ENCODE measurements at regions not wholly inside any gene's neighbourhood (a gene's known extent, or its start where the extent isn't known, plus 50 kb on each side); places are given as distances from the start of the nearest gene placed in this dataset.

DNA sequence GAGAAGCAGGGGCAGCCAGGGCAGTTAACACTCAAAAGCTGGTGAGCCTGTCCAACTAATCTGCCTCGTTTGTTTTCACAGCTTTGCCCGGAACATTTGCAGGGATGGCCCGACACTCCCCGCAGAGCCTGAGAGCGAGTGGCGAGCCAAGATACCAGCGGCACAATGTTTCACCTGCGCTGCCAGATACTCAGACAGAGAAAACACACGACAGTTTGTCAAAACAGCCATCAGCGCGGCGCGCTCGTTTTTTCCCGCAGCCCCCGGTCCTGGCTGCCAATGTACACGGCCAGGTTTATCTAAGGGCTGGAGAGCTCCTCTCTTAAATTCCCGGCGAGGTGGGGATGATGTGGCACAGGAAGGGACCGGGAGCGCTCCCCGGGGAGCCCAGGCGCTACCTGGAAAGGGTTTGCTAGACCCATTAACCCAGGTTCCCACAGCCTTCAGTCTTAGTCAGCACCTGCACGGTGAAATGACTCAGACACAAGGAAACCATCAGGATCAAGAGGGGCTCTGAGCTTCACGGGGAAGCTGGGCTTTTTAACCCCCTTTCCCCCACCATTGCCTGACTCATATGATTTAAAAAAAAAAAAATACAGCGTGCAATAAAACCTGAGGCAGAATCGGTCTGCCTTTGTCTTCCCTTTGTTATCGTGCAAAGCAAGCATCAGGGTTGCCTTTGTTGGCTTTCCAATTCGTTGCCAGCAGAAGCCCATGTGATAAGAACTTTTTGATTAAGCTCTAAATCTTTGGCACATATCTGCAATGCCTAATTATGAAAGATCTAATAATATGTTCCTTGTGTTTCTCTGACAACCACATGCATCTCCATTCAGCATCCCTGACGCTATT is 186.2 kb downstream of the EFNB2 start:
- no peak for DNase-seq

DNA sequence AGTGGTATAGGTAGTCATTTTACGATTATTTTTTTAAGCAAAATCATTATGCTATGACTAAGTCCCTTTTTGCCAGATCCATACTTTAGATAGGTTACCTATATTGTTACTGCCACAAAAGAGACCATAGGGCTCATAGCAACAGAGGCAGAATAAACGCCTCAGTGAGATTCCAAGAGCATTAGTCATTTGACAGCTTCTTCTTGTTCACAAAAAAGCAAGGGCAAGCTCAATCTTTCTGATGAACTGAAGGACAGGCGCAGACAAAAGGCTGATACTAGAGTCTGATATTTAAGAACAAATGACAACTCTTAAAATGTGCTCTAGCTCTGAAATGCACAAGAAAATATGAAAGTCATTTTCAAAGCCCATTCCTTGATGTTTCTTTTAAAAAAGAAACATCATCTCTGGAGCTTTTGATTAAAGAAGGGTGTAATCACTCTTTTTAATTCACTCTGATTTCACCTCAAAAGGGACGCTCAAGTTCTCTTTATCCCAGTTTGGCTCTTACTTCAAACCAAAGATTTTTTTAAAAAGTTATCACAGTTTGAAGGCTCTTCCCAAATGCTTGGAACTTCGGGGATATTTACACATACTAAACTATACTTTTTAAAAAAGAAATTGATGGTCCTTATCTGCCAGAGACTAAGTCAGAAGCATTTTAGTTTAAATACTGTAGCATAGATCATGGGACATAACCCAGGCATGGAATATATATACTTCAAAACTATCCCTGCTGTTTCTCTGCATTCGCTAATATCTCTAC is 187.2 kb downstream of the EFNB2 start:
- DNase-seq, result no peak

DNA sequence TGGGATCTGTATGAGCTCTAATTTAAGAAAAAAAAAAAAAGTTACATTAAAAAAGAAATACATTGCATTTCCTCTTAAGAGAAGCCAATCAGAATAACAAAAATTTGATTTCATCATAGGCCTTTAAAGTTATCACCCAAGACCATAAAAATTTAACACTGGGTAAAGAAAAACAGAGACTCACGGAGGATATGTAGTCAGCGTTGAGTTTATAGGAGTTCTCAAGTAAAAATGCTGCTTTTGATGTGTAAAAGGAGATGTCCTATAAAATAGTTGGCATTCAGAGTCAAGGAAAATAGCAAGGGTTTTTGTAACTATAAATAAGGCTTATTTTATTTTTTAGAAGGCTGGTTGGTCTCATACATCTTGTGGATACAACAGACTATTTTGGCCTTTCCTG is 191.1 kb downstream of the EFNB2 start:
- DNase-seq, result no peak

DNA sequence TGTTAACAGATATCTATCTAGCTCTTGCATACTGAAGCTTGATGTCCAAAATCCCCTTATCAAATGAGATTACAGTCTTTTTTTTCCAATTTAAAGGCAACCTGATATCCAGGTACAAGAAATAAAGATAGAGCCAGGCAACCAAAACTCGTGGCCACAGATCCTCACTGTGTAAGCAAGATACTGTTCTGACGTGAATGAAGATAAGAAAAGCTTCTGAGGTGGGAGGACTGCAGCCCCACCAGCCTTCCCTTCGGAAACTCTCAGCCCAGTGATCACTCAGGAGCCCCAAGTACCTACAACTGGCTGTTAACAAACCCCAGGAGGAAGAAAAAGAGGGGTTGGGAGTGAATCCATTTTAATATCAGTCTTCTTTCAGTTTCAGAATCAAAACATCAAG is 191.6 kb downstream of the EFNB2 start:
- no peak for DNase-seq

DNA sequence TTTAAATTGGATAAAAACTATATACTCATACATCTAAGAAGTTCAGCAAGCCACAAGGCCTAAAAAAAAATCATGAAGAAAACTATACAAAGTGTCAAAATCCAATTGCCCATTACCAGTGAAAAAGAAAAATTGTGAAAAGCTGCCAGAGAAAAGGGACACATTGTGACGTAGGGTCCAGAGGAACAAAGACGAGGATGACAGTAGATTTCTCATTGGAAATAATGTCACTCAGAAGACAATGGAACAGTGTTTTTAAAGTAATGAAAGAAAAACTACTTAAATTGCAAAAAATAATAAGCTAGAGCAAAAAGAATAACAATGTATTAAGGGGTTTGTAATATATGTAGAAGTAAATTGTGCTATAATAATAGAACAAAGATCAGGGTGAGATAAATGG is 195.2 kb downstream of the EFNB2 start:
- no peak for DNase-seq

DNA sequence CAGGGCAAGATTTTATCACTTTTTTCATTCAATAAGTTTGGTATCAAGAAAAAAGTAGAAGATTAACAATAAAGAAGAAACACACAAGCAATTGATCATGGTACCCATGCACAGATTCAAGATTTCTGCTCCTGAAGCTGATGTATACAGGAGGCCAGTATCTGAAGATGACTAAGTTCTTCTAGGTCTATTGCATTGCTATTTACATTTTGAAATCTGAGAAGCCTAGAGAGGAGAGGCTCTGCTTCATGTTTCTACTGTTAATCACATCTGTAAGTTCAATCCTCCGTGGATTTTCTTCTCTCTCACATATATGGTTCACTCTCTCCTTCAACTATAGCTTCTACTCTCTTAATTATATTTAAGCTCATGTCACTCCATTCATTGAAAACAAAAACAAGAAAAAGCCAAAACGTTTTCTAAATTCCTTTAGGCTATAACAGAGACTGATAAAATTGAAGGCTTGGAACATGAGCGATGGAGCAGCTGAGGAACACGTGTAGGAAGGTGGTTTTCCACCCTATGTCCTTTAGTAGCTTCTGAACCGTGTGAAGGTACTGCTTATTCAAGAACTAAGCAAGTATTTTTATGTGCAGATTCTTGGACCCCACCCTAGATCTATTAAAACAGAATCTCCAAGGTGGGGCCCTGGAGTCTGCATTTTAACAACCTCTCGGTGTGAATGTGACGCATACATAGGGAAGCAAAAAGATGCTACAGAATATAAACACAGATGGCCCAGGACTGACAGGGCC is 198.2 kb downstream of the EFNB2 start:
- no peak for DNase-seq

DNA sequence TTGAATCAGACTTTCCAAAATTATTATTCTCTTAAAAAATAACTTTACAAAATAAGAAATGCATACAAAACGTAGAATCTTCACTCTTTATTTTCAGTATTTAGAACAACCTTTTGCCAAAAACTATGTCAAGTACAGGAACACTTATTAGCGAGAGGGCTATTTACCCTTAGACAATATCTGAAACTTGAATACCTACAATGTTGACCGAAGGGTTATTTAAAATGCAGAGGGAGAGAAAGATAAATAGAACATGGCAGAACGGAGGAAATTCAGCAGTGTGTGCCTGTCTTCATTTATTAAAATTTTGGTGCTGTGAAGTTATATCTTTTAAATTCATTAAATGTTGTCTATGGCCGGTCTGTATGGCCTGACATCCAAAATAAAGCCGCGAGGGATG is 198.8 kb downstream of the EFNB2 start:
- DNase-seq, result no peak

DNA sequence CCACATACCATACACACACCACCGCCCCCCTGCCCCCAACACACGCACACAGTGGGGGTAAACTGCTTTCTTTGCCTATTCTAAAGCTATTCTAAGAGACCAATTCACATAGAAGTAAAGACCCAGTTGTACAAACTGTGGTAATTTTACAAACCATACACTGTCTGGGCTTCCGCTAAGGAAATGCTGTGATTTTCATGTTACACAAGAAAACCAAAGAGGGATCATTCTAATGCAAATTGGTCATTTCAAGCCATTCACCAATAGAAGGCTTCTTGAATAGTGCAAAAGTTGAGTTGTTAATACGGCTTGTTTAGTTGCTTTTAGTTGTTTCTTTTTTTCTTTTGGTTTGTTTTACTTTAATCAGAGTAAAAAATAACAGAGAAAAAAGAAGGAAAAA is 202.8 kb downstream of the EFNB2 start:
- no peak for DNase-seq

DNA sequence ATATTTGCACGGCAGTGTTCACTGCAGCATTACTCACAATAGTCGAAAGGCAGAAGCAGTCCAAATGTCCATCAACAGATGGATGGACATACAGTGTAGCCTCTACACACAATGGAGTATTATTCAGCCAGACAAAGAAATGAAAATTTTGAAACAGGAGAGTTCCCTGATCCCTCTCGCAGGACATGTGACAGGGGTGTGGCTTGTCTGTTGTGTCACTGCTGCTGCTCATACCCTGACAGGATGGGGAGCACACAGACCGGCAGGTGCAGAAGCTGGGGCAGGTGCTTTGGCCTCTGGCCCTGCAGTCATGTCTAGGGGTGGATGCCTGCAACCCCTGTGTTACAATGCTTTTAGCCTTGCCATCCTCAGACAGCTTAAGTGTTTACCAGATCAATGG is 204.3 kb downstream of the EFNB2 start:
- no peak for DNase-seq

DNA sequence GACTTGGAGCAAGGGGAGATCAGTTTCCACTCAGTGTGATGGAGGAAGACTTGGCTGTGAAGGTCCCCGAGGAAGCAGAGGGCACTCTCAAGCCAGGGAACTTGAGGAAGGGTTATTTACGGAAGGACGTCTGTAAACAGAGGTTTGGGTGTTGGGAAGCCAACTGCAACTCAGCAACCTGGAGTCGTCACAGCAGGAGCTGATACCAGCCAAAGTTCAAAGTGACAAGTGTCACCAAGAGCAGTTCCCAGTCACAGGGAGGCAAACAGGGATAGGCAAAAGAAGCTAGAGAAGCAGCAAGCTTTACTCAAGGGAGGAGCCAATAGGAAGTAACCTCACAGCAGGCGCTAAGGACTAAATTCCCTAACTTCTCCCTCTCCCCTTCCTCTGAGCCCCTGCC is 205.5 kb downstream of the EFNB2 start:
- no peak for DNase-seq

DNA sequence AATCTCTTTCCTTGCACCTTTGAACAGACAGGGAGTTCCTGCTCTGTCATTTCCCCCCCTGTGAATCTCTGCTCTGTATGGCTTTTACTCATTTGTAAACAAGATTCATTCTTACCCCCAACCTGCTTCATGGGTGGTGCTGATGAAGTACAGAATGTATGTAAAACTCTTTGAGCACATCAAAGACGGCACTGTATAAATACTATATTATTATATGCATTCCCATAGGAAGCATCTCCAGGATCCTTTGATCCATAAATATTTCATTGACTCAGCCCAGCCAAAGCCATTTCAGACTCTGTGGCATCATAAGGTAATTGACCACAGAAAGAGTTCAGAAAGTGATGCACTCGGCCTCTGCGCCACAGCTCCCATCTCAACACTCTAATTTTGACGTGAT is 208.7 kb downstream of the EFNB2 start:
- DNase-seq, result no peak

DNA sequence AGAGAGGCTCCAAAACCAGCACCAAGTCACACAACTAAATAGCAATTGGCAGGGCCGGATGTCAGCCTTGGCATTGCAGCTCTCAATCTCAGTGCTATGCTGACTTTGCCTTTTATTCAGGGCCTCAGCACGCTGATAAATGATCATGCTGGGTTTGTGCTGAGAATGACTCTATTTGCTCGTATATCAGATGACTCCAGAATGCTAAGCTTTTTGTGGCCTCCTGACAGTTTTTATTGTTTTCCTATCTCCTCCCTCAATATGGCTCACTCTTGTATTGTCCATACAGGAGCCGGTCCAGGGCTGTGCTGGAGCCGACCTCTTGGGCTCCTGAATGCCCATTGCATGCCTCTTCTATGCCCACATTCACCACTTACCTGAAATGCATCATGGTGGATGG is 211.0 kb downstream of the EFNB2 start:
- no peak for DNase-seq

DNA sequence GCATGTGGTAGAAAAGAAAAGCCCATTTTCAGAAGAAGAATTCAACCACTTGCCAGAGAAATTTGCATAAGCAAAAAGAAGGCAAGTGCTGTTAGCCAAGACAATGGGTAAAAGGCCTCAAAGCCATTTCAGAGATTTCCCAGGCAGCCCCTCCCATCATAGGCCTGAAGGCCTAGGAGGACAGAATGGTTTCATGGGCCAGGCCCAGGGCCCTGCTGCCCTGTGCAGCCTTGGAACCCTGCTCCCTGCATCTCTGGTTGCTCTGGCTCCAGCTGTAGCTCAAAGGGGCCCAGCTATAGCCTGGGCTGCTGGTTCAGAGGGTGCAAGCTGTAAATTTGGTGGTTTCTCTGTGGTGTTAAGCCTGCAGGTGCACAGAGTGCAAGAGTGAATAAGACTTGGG is 212.8 kb downstream of the EFNB2 start:
- DNase-seq, result no peak

DNA sequence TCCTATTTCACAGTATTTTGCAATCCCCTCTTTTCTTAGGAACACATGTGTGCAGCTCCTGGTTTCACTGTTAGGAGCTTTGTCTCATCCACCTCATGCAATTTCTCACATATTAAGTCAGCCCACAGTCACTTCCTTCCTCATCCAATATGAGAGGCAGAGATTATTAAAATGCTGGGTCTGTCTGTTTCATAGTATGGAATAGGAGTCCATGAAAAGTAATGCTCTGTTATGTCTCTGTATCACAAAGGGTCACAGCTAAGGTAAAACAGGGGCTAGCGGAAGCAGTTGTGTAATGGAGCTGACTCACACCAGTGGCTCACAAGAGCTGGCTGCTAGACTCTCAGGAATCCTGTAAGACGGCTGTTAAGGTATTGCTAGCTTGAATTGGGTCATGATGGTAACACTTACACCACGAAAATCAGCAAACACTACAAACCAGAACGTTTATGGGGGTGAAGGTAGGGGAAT is 216.5 kb downstream of the EFNB2 start:
- DNase-seq, result no peak

DNA sequence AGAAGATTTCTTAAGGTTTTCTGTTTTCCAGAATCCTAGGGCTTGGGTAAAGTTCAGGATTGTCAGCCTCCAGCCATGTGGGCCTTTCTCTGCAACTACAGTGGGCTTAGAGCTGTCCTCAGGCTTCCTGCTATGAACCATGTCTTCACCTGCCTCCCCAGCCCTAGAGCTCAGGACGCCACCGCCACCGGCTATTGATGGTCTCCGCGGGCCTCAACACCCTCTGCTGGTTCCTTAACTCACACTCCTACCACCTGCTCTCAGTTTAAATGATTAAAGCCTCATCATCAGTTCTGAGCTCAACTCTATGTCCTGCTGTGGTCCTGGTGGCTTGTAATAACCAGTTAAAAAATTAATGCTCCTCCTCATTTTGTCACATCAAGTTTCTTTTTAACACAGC is 221.0 kb downstream of the EFNB2 start:
- no peak for DNase-seq

DNA sequence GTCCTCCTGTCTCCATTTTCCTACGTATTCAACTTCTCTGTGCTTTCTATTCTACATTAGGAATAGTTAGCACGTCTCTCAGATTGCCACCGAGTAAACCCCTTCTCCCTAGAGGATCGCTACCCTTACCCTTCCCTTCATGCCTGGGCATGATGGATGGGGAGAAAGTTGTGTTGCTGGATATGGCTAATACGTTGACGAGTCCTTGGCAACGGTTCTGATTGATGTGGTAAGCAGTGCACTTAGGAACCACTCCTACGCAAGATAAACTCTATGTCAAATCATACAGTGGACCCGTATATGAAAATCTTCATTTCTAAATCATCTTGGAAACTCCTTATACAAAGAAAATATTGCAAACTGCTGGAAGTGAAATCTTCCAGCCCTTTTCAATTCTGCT is 224.5 kb downstream of the EFNB2 start:
- DNase-seq, result no peak

DNA sequence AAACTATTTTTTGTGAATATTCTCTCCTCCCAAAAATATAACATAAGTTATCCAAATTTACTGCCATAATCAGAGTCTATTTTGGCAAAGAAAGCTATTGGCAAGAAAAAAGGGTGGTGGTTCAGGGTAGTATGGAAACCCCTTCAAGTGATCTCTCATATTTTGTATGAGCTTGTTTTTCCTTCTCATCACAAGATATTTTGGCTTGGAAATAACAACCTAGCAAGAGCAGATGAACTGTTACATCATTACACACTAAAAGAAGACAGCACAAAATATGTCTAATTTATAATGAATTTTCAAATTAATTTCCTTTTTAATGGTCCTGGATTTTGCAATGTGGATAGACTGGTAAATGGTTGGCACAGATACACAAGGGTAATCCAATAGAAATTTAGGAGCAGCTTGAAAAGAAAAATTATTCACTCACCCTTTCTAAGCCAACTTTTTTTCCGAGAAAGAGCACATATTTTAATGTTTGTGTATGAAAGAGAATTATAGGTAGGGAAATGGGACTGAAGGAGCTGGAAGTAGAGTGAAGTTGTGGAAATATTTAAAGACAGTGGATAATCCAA is 225.1 kb downstream of the EFNB2 start:
- no peak for DNase-seq

DNA sequence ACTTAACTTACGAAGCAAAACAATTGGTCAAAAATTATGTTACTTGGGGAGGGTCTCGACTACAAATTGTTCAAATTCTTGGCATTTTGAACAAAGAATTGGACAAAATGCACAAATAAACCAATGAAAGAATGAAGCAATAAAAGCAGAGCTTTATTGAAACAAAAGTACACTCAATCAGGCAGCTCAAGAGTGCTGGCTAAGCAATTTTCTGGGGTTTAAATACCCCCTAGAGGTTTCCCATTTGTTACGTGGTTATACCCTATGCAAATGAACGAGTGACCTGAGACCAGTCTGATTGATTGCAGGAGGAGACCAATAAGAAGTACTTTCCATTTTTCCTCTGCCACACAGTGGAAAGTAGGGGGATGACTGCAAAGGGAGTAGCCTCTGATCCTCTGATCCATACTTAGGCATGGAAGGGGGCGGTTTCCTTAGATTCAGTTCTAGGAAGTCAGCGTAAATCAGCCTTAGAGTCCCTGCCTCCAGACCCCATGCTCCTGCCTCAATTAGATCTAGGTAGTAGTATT is 228.6 kb downstream of the EFNB2 start:
- no peak for DNase-seq

DNA sequence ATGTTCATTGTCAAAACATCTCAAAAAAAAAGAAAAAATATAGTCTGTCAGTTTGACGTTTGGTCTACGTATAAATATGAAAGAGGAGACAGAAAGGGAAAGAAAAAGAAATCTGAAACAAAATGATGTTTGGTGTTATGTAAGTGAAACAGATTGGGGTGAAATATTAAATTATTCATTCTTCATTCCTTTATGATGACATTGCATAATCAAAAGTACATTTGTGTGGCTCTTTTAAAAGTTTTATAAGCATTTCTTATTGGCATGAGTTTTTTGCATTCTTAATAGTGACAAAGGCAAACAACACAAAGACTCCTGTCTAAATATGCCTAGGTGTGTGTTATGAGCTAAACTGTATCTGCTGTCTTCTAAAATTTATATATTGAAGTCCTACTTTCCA is 232.6 kb downstream of the EFNB2 start:
- no peak for DNase-seq

DNA sequence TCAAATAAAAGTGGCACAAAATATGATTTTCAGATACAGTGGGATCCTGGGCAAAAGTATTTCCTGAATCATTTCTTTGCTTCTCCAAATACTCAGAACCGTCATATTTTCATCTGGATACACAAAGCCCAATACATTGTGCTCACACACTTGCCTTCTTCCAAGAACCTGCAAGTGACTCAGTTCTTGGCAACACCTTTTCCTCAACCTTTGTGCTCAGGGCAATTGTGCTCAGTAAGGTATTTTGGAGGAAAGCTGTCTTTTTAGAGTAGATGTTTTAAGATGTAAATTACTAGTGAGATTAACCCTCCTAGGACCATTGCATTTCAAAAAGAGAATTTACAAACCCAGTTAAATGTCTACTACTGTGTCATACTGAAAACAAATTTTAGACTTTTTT is 233.5 kb downstream of the EFNB2 start:
- DNase-seq, result no peak

DNA sequence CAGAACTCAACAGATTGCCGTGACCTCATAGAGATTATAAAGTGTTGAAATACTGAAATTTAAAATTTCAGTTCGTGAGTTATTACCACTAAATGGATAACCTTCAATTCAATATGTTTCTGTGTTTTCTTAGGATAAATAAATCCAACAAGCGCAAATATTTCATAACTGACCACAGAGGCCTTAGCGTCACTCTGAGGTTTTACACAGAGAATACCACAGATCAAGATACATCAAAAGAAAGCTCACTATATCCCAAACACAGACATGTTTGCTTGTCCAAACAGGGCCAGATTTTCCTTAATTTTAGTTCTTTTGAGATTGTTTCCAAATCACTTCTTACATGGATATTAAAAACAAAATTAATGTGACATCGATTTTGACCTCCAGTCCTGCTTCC is 235.8 kb downstream of the EFNB2 start:
- no peak for DNase-seq

DNA sequence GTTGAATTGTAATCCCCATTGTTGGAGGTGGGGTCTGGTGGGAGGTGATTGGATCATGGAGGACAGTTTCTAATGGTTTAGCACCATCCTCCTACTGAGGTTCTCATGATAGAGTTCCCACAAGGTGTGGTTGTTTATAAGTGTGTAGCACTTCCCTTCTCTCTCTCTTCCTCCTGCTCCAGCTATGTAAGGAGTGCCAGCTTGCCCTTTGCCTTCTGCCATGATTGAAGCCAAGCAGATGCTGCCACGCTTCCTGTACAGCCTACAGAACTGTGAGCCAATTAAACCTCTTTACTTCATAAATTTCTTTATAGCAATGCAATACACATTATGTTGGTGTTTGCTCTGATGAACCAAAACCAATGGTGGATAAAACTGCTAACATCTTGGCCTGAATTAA is 238.2 kb downstream of the EFNB2 start:
- no peak for DNase-seq

DNA sequence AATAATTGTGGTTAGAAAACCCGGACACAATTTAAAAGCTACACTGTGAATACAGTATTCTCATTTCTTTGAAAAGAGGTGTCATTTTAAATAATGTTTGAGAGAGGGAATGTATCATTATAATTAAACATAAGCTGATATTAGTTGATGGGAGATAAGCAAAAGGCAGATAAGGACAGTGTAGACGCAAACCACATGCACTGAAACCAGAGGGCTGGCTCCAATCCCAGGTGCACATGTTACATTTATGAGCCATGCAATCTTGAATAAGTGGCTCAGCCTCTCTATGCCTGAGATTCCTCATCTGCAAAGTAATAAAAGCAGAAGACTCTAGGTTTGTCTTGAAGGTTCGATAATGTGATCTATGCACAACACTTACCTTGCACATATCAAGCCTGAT is 238.7 kb downstream of the EFNB2 start:
- DNase-seq, result no peak

Measured in activated naive CD4-positive, alpha-beta T cell treated with anti-CD3 and anti-CD28 coated beads, Interleukin-2, amount 50 U/mL, for 16 hours (primary cell).